ENCODE measurements at regions not wholly inside any gene's neighbourhood (a gene's known extent, or its start where the extent isn't known, plus 50 kb on each side); places are given as distances from the start of the nearest gene placed in this dataset.
A peak's percentile ranks its signal among the peaks of the same experiment; 100 is the strongest.

- Histone ChIP-seq H3K4me3 (ENCODE audit: extremely low read depth, insufficient read depth, low read length, poor library complexity, severe bottlenecking) (no peak overlapping the region), H3K9me3 (ENCODE audit: control insufficient read depth, low read length) (no peaks in the 10 kb centered on the region), H3K27ac (ENCODE audit: low read depth, low read length, severe bottlenecking) (peak overlapping the region; percentile 77), H3K36me3 (ENCODE audit: control insufficient read depth, insufficient read depth, low read length) (no peaks in the 10 kb centered on the region), H3K4me1 (ENCODE audit: control insufficient read depth, insufficient read depth, low read length, poor library complexity, severe bottlenecking) (peaks cover 18% of the 10 kb centered on the region)
- WGBS, 2 experiments (ENCODE audit: insufficient coverage in 2 of 2) = 73 to 100% methylated on average over 1 of the region's 3 CpGs
These were observed 908.6 kb downstream of the NTRK3 start for GRCh38 chr15:87347806-87348515.

GRCh38 chr15:87345961-87346360 is 910.6 kb downstream of the NTRK3 start:
- no CpG with 5 or more reads among the region's 2 CpGs for WGBS, 2 experiments (ENCODE audit: insufficient coverage in 2 of 2)
- H3K9me3 ChIP-seq (ENCODE audit: control insufficient read depth, low read length) = no peaks in the 10 kb centered on the region
- peaks cover 18% of the 10 kb centered on the region for H3K4me1 ChIP-seq (ENCODE audit: control insufficient read depth, insufficient read depth, low read length, poor library complexity, severe bottlenecking)
- H3K27ac ChIP-seq (ENCODE audit: low read depth, low read length, severe bottlenecking) = no peak overlapping the region
- H3K36me3 ChIP-seq (ENCODE audit: control insufficient read depth, insufficient read depth, low read length) = no peaks in the 10 kb centered on the region
- H3K4me3 ChIP-seq (ENCODE audit: extremely low read depth, insufficient read depth, low read length, poor library complexity, severe bottlenecking) = no peak overlapping the region

- Histone ChIP-seq H3K27ac (ENCODE audit: low read depth, low read length, severe bottlenecking) (no peak overlapping the region), H3K9me3 (ENCODE audit: control insufficient read depth, low read length) (no peaks in the 10 kb centered on the region), H3K4me3 (ENCODE audit: extremely low read depth, insufficient read depth, low read length, poor library complexity, severe bottlenecking) (no peak overlapping the region), H3K4me1 (ENCODE audit: control insufficient read depth, insufficient read depth, low read length, poor library complexity, severe bottlenecking) (peaks cover 6% of the 10 kb centered on the region), H3K36me3 (ENCODE audit: control insufficient read depth, insufficient read depth, low read length) (no peaks in the 10 kb centered on the region)
- WGBS, 2 experiments (ENCODE audit: insufficient coverage in 2 of 2) = 60% methylated on average over 1 of the region's 3 CpGs; no CpG with 5 or more reads in 1 of the 2 experiments
These were observed 912.6 kb downstream of the NTRK3 start for GRCh38 chr15:87343966-87344365.

GRCh38 chr15:87340370-87340769 is 916.2 kb downstream of the NTRK3 start:
- Histone ChIP-seq H3K27ac (ENCODE audit: low read depth, low read length, severe bottlenecking) (no peak overlapping the region), H3K4me1 (ENCODE audit: control insufficient read depth, insufficient read depth, low read length, poor library complexity, severe bottlenecking) (no peaks in the 10 kb centered on the region), H3K4me3 (ENCODE audit: extremely low read depth, insufficient read depth, low read length, poor library complexity, severe bottlenecking) (no peak overlapping the region), H3K36me3 (ENCODE audit: control insufficient read depth, insufficient read depth, low read length) (no peaks in the 10 kb centered on the region), H3K9me3 (ENCODE audit: control insufficient read depth, low read length) (no peaks in the 10 kb centered on the region)

- Histone ChIP-seq H3K27ac (ENCODE audit: low read depth, low read length, severe bottlenecking) (no peak overlapping the region), H3K36me3 (ENCODE audit: control insufficient read depth, insufficient read depth, low read length) (no peaks in the 10 kb centered on the region), H3K4me1 (ENCODE audit: control insufficient read depth, insufficient read depth, low read length, poor library complexity, severe bottlenecking) (peaks cover 7% of the 10 kb centered on the region), H3K9me3 (ENCODE audit: control insufficient read depth, low read length) (no peaks in the 10 kb centered on the region), H3K4me3 (ENCODE audit: extremely low read depth, insufficient read depth, low read length, poor library complexity, severe bottlenecking) (no peak overlapping the region)
- WGBS, 2 experiments (ENCODE audit: insufficient coverage in 2 of 2) = no CpG with 5 or more reads among the region's 1 CpG
These were observed 930.3 kb downstream of the NTRK3 start for GRCh38 chr15:87326269-87326668.

- no CpG with 5 or more reads among the region's 1 CpG for WGBS, 2 experiments (ENCODE audit: insufficient coverage in 2 of 2)
- H3K9me3 ChIP-seq (ENCODE audit: control insufficient read depth, low read length) = no peaks in the 10 kb centered on the region
- peaks cover 7% of the 10 kb centered on the region for H3K4me1 ChIP-seq (ENCODE audit: control insufficient read depth, insufficient read depth, low read length, poor library complexity, severe bottlenecking)
- no peak overlapping the region for H3K27ac ChIP-seq (ENCODE audit: low read depth, low read length, severe bottlenecking)
- H3K4me3 ChIP-seq (ENCODE audit: extremely low read depth, insufficient read depth, low read length, poor library complexity, severe bottlenecking) = no peak overlapping the region
- no peaks in the 10 kb centered on the region for H3K36me3 ChIP-seq (ENCODE audit: control insufficient read depth, insufficient read depth, low read length)
These were observed 933.7 kb downstream of the NTRK3 start for GRCh38 chr15:87322870-87323269.

- WGBS, 2 experiments (ENCODE audit: insufficient coverage in 2 of 2) = no CpG with 5 or more reads among the region's 1 CpG
- H3K4me3 ChIP-seq (ENCODE audit: extremely low read depth, insufficient read depth, low read length, poor library complexity, severe bottlenecking) = no peak overlapping the region
These were observed 934.3 kb downstream of the NTRK3 start for GRCh38 chr15:87322265-87322664.

GRCh38 chr15:87317900-87318299 is 938.6 kb downstream of the NTRK3 start:
- H3K27ac ChIP-seq (ENCODE audit: low read depth, low read length, severe bottlenecking) = no peak overlapping the region
- no peaks in the 10 kb centered on the region for H3K4me1 ChIP-seq (ENCODE audit: control insufficient read depth, insufficient read depth, low read length, poor library complexity, severe bottlenecking)
- 60 to 64% methylated on average over 3 of the region's 3 CpGs for WGBS, 2 experiments (ENCODE audit: insufficient coverage in 2 of 2)
- no peaks in the 10 kb centered on the region for H3K9me3 ChIP-seq (ENCODE audit: control insufficient read depth, low read length)
- no peaks in the 10 kb centered on the region for H3K36me3 ChIP-seq (ENCODE audit: control insufficient read depth, insufficient read depth, low read length)
- no peak overlapping the region for H3K4me3 ChIP-seq (ENCODE audit: extremely low read depth, insufficient read depth, low read length, poor library complexity, severe bottlenecking)

More at GRCh38 chr15:87322265-87322664, 934.3 kb downstream of the NTRK3 start:
- Histone ChIP-seq H3K36me3 (ENCODE audit: control insufficient read depth, insufficient read depth, low read length) (no peaks in the 10 kb centered on the region), H3K4me1 (ENCODE audit: control insufficient read depth, insufficient read depth, low read length, poor library complexity, severe bottlenecking) (peaks cover 7% of the 10 kb centered on the region), H3K9me3 (ENCODE audit: control insufficient read depth, low read length) (no peaks in the 10 kb centered on the region), H3K27ac (ENCODE audit: low read depth, low read length, severe bottlenecking) (no peak overlapping the region)

GRCh38 chr15:87312221-87312620 is 944.3 kb downstream of the NTRK3 start:
- Histone ChIP-seq H3K36me3 (ENCODE audit: control insufficient read depth, insufficient read depth, low read length) (no peaks in the 10 kb centered on the region), H3K27ac (ENCODE audit: low read depth, low read length, severe bottlenecking) (no peak overlapping the region), H3K4me3 (ENCODE audit: extremely low read depth, insufficient read depth, low read length, poor library complexity, severe bottlenecking) (no peak overlapping the region), H3K4me1 (ENCODE audit: control insufficient read depth, insufficient read depth, low read length, poor library complexity, severe bottlenecking) (no peaks in the 10 kb centered on the region), H3K9me3 (ENCODE audit: control insufficient read depth, low read length) (no peaks in the 10 kb centered on the region)
- WGBS, 2 experiments (ENCODE audit: insufficient coverage in 2 of 2) = 88% methylated on average over 3 of the region's 3 CpGs; no CpG with 5 or more reads in 1 of the 2 experiments

GRCh38 chr15:87300146-87300545 is 956.4 kb downstream of the NTRK3 start:
- Histone ChIP-seq H3K27ac (ENCODE audit: low read depth, low read length, severe bottlenecking) (no peak overlapping the region), H3K9me3 (ENCODE audit: control insufficient read depth, low read length) (peaks cover 5% of the 10 kb centered on the region), H3K4me1 (ENCODE audit: control insufficient read depth, insufficient read depth, low read length, poor library complexity, severe bottlenecking) (no peaks in the 10 kb centered on the region), H3K36me3 (ENCODE audit: control insufficient read depth, insufficient read depth, low read length) (no peaks in the 10 kb centered on the region), H3K4me3 (ENCODE audit: extremely low read depth, insufficient read depth, low read length, poor library complexity, severe bottlenecking) (no peak overlapping the region)
- WGBS, 2 experiments (ENCODE audit: insufficient coverage in 2 of 2) = no CpG with 5 or more reads among the region's 3 CpGs

GRCh38 chr15:87294854-87295253 is 961.7 kb downstream of the NTRK3 start:
- Histone ChIP-seq H3K4me1 (ENCODE audit: control insufficient read depth, insufficient read depth, low read length, poor library complexity, severe bottlenecking) (no peaks in the 10 kb centered on the region), H3K27ac (ENCODE audit: low read depth, low read length, severe bottlenecking) (no peak overlapping the region), H3K9me3 (ENCODE audit: control insufficient read depth, low read length) (peaks cover 4% of the 10 kb centered on the region), H3K36me3 (ENCODE audit: control insufficient read depth, insufficient read depth, low read length) (no peaks in the 10 kb centered on the region), H3K4me3 (ENCODE audit: extremely low read depth, insufficient read depth, low read length, poor library complexity, severe bottlenecking) (no peak overlapping the region)

All from mesodermal cell (in vitro differentiated cells).